GM12875 (cell line): ENCODE measurements at regions not wholly inside any gene's neighbourhood (a gene's known extent, or its start where the extent isn't known, plus 50 kb on each side); places are given as distances from the start of the nearest gene placed in this dataset.

Source experiments
- H3K4me3 ChIP-seq: one replicate; pipeline ENCODE4 v1.5.1; 2011; ENCODE audit warnings: low read depth, low read length, control low read depth
- CTCF ChIP-seq: IDR thresholded peaks from 2 replicates; pipeline ENCODE4 v1.5.1; 2011; ENCODE audit warnings: low read depth, mild to moderate bottlenecking, control low read depth, inconsistent platforms, low read length, moderate library complexity, borderline replicate concordance; ENCODE audit not compliant: insufficient read depth

GRCh38 chr10:59003203-59003602 lies 173.2 kb upstream of the PHYHIPL start:
- TF ChIP-seq CTCF, result no peak
- H3K4me3 ChIP-seq, result no peak overlapping the region

GRCh38 chr10:59004392-59004791 lies 172.1 kb upstream of the PHYHIPL start:
- H3K4me3 ChIP-seq, result no peak overlapping the region
- TF ChIP-seq CTCF, result no peak

GRCh38 chr10:59006511-59007306 lies 169.7 kb upstream of the PHYHIPL start:
- H3K4me3 ChIP-seq, result no peak overlapping the region
- no peak for TF ChIP-seq CTCF

GRCh38 chr10:59007307-59008025 lies 169.0 kb upstream of the PHYHIPL start:
- no peak overlapping the region for H3K4me3 ChIP-seq
- TF ChIP-seq CTCF, result no peak

GRCh38 chr10:59008452-59008851 lies 168.0 kb upstream of the PHYHIPL start:
- H3K4me3 ChIP-seq, result no peak overlapping the region
- no peak for TF ChIP-seq CTCF

- no peak for TF ChIP-seq CTCF
- no peak overlapping the region for H3K4me3 ChIP-seq
Measured at GRCh38 chr10:59011972-59012632, 164.3 kb upstream of the PHYHIPL start.
